ENCODE measurements at regions not wholly inside any gene's neighbourhood (a gene's known extent, or its start where the extent isn't known, plus 50 kb on each side); places are given as distances from the start of the nearest gene placed in this dataset.
"Not testable (repeated sequence)": the region's sequence is repeated elsewhere in the genome, so short reads cannot be mapped to it uniquely, and the experiment has no call there.

GRCh38 chr6:14896475-14896874, 349.4 kb upstream of the JARID2 start:
- TF ChIP-seq EZH2phosphoT487 (IDR thresholded peaks at IDR 0.05; ENCODE audit: borderline replicate concordance, low read length) (no peak), CTCF (IDR thresholded peaks at IDR 0.05; ENCODE audit: low read depth, low read length, poor library complexity, severe bottlenecking) (no peak)
- no peaks in the 10 kb centered on the region for H3K27me3 ChIP-seq (ENCODE audit: control insufficient read depth, low read length)
- no peaks in the 10 kb centered on the region for H3F3A ChIP-seq (ENCODE audit: control insufficient read depth, insufficient read depth)
- H3K4me2 ChIP-seq (ENCODE audit: low read length) = no peak overlapping the region
- no peaks in the 10 kb centered on the region for H3K9me3 ChIP-seq (ENCODE audit: control insufficient read depth, insufficient read depth, low read length)
- H3K4me3 ChIP-seq (ENCODE audit: low read length) = no peak overlapping the region
- H3K36me3 ChIP-seq (ENCODE audit: control insufficient read depth, low read length) = no peaks in the 10 kb centered on the region
- H3K27ac ChIP-seq (ENCODE audit: low read depth, low read length) = no peak overlapping the region
- H3K9me2 ChIP-seq (replicated peaks; ENCODE audit: control insufficient read depth, low read length) = no peaks in the 10 kb centered on the region
- no peaks in the 10 kb centered on the region for H3K79me2 ChIP-seq (ENCODE audit: control insufficient read depth, low read length)
- peaks cover 6% of the 10 kb centered on the region for H3K4me1 ChIP-seq (ENCODE audit: control insufficient read depth, low read length)
- H4K20me1 ChIP-seq (ENCODE audit: control insufficient read depth, insufficient read depth, low read depth, low read length) = no peaks in the 10 kb centered on the region

- Histone ChIP-seq H3K27me3 (ENCODE audit: control insufficient read depth, low read length) (no peaks in the 10 kb centered on the region), H3K4me2 (ENCODE audit: low read length) (no peak overlapping the region), H4K20me1 (ENCODE audit: control insufficient read depth, insufficient read depth, low read depth, low read length) (no peaks in the 10 kb centered on the region), H3K4me3 (ENCODE audit: low read length) (no peak overlapping the region), H3K27ac (ENCODE audit: low read depth, low read length) (no peak overlapping the region), H3K36me3 (ENCODE audit: control insufficient read depth, low read length) (no peaks in the 10 kb centered on the region), H3F3A (ENCODE audit: control insufficient read depth, insufficient read depth) (no peaks in the 10 kb centered on the region), H3K79me2 (ENCODE audit: control insufficient read depth, low read length) (no peaks in the 10 kb centered on the region), H3K4me1 (ENCODE audit: control insufficient read depth, low read length) (peaks cover 6% of the 10 kb centered on the region), H3K9me3 (ENCODE audit: control insufficient read depth, insufficient read depth, low read length) (no peaks in the 10 kb centered on the region), H3K9me2 (replicated peaks; ENCODE audit: control insufficient read depth, low read length) (no peaks in the 10 kb centered on the region)
- TF ChIP-seq EZH2phosphoT487 (IDR thresholded peaks at IDR 0.05; ENCODE audit: borderline replicate concordance, low read length) (no peak), CTCF (IDR thresholded peaks at IDR 0.05; ENCODE audit: low read depth, low read length, poor library complexity, severe bottlenecking) (no peak)
Measured at GRCh38 chr6:14897831-14898230, 348.0 kb upstream of the JARID2 start.

- not testable (repeated sequence) for H3K27ac ChIP-seq (ENCODE audit: low read depth, low read length); H3K4me3 ChIP-seq (ENCODE audit: low read length); H3K79me2 ChIP-seq (ENCODE audit: control insufficient read depth, low read length); H3K4me2 ChIP-seq (ENCODE audit: low read length); H3K36me3 ChIP-seq (ENCODE audit: control insufficient read depth, low read length); H4K20me1 ChIP-seq (ENCODE audit: control insufficient read depth, insufficient read depth, low read depth, low read length); H3K9me3 ChIP-seq (ENCODE audit: control insufficient read depth, insufficient read depth, low read length); H3K27me3 ChIP-seq (ENCODE audit: control insufficient read depth, low read length); H3F3A ChIP-seq (ENCODE audit: control insufficient read depth, insufficient read depth); H3K9me2 ChIP-seq (replicated peaks; ENCODE audit: control insufficient read depth, low read length)
- H3K4me1 ChIP-seq (ENCODE audit: control insufficient read depth, low read length) = peaks cover 14% of the 10 kb centered on the region
Measured at GRCh38 chr6:14899441-14899840, 346.4 kb upstream of the JARID2 start.

GRCh38 chr6:14900919-14901318, 344.9 kb upstream of the JARID2 start:
- Histone ChIP-seq H3K27ac (ENCODE audit: low read depth, low read length) (no peak overlapping the region), H3K4me1 (ENCODE audit: control insufficient read depth, low read length) (peaks cover 14% of the 10 kb centered on the region)

More at GRCh38 chr6:14900919-14901318, 344.9 kb upstream of the JARID2 start:
- TF ChIP-seq EZH2phosphoT487 (IDR thresholded peaks at IDR 0.05; ENCODE audit: borderline replicate concordance, low read length) (no peak), CTCF (IDR thresholded peaks at IDR 0.05; ENCODE audit: low read depth, low read length, poor library complexity, severe bottlenecking) (no peak)
- Histone ChIP-seq H3K9me3 (ENCODE audit: control insufficient read depth, insufficient read depth, low read length) (no peaks in the 10 kb centered on the region), H3K27me3 (ENCODE audit: control insufficient read depth, low read length) (no peaks in the 10 kb centered on the region), H3K9me2 (replicated peaks; ENCODE audit: control insufficient read depth, low read length) (no peaks in the 10 kb centered on the region), H4K20me1 (ENCODE audit: control insufficient read depth, insufficient read depth, low read depth, low read length) (no peaks in the 10 kb centered on the region), H3K4me2 (ENCODE audit: low read length) (no peak overlapping the region), H3K79me2 (ENCODE audit: control insufficient read depth, low read length) (no peaks in the 10 kb centered on the region), H3F3A (ENCODE audit: control insufficient read depth, insufficient read depth) (no peaks in the 10 kb centered on the region), H3K4me3 (ENCODE audit: low read length) (no peak overlapping the region), H3K36me3 (ENCODE audit: control insufficient read depth, low read length) (no peaks in the 10 kb centered on the region)
